GM18498 (cell line): ENCODE measurements at regions not wholly inside any gene's neighbourhood (a gene's known extent, or its start where the extent isn't known, plus 50 kb on each side); places are given as distances from the start of the nearest gene placed in this dataset.

Source experiments
- ATAC-seq: cut with Tn5 transposase; IDR thresholded peaks from one replicate; pipeline ENCODE4 v1.9.1; 2021; ENCODE audit warnings: mild to moderate bottlenecking, moderate library complexity; ENCODE audit not compliant: unreplicated experiment

GRCh38 chr9:88810826-88811225 is 180.4 kb upstream of the S1PR3 start:
- no peak for ATAC-seq

DNA sequence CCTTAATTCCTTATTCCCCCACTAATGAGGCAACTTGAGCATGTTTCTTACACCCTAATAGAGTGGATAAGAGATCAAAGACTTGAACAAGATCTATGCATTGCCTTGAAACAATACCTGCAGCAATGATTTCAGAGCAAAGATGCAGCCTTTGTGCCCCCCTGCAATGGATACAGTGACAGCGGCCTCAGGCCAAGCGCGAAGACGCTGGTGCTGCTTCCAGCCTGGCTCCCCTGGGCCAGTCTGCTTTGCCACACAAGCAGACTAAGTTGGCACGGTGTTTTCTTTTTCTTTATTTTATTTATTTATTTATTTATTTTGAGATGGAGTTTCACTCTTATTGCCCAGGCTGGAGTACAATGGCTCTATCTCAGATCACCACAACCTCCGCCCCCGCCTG is 179.8 kb upstream of the S1PR3 start:
- no peak for ATAC-seq

GRCh38 chr9:88812938-88813637 is 178.2 kb upstream of the S1PR3 start:
- ATAC-seq, result no peak

DNA sequence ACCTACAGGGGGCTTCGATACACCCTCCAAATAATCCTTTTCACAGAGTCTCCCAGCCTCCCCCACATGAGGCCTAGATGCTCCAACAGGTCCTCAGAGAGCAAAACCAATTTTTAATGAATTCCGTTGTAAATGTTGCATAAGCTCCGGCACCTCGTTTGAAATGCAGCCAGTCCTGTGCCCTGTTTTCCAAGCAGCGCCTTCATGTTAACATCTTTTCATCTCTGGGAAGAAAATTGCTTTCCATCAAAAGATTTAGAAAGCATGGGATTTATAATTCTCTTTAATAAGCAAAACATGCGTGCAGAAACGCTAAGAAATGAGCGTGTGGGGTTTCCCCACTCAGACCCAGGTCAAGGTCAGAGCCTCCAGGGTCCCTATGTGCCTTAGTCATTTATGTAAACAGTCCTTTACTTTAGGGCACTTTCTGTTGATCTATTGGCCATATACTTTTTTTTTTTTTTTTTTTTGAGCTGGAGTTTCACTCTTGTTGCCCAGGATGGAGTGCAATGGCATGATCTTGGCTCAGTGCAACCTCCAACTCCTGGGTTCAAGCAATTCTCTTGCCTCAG is 177.5 kb upstream of the S1PR3 start:
- ATAC-seq, result no peak

GRCh38 chr9:88814577-88814976 is 176.7 kb upstream of the S1PR3 start:
- ATAC-seq, result no peak

GRCh38 chr9:88816141-88816540 is 175.1 kb upstream of the S1PR3 start:
- no peak for ATAC-seq

- no peak for ATAC-seq
Observed at GRCh38 chr9:88816591-88816990, 174.7 kb upstream of the S1PR3 start.

DNA sequence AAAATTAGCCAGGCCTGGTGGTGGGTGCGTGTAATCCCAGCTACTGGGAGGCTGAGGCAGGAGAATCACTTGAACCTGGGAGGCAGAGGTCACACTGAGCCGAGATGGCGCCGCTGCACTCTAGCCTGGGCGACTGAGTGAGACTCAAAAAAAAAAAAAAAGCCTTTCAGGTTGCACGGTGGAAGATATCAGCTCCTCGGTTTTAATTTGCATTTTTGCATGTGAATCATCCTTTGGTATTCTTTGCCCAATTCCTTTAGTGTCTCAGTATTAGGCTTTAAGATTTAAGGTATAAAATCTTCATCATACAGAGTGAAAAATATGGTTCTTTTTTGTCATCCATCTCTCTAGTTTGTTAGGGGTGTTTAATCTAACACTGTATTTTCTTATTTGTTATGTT is 173.6 kb upstream of the S1PR3 start:
- no peak for ATAC-seq

- ATAC-seq, result no peak
Observed at GRCh38 chr9:88818495-88819201, 172.6 kb upstream of the S1PR3 start.

DNA sequence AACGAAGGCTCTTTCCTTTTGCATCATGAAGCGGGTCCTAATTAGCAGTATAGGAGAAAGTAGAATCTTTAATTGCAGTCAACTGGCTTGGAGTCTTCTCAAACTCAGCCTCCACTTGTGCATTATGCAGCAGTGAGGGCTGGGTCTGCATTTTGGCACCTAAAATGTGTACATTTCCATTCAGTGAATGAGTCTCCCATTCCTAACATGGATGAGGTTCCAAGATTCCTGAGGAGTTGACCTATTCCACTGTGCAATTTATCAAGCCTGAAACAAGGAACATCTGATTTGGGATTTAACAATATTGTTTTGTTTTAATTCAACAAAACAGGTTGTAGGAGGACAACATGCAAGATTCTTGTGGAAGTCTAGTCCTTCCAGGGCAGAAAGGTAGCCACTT is 171.8 kb upstream of the S1PR3 start:
- ATAC-seq, result no peak

- no peak for ATAC-seq
Observed at GRCh38 chr9:88820055-88820454, 171.2 kb upstream of the S1PR3 start.

- no peak for ATAC-seq
Observed at GRCh38 chr9:88821033-88821745, 170.1 kb upstream of the S1PR3 start.

- ATAC-seq, result no peak
Observed at GRCh38 chr9:88821746-88822106, 169.5 kb upstream of the S1PR3 start.

GRCh38 chr9:88824711-88825110 is 166.6 kb upstream of the S1PR3 start:
- no peak for ATAC-seq

GRCh38 chr9:88826181-88826580 is 165.1 kb upstream of the S1PR3 start:
- no peak for ATAC-seq

DNA sequence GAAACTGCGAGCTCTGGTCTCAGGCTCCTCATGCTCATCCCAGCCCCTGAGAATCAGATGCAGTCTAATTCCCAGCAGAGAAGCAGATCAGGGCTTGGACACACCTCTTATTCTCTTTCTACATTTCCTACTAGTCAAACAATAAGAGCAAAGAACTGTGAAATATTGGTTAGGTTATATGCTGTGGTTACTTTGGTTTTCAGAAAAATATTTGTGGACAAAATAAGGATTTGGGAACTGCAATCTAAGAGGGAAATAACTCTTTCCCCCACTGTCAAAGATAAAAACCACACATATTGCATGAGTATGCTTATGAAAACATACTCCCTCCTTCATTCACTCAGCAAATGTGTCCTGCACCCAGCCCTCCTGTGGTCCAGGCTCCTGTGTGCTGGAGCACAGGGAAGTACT is 164.5 kb upstream of the S1PR3 start:
- no peak for ATAC-seq

- no peak for ATAC-seq
Observed at GRCh38 chr9:88828018-88828417, 163.2 kb upstream of the S1PR3 start.

DNA sequence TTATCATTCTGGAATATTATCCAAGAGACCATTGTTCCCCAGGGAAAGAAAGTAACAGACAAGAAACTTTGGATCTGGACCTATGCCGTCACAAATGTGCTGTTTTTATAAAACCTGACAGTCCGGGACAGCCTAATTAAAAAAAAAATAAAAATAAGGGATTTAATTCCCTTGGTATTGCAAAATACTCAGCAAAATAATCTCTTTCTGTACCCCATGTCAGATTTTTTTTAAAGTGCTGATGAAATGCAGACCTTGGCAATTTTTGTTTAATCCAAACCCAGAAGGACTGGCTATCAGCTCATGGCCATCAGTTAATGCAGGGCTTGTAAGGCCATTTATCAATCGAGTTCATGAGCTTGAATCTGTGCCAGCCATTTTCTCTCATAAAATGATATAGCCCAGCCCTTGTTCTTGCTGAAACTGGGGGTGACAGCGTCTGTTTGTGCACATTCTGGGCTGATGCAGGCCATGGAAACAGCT is 162.7 kb upstream of the S1PR3 start:
- ATAC-seq, result no peak

DNA sequence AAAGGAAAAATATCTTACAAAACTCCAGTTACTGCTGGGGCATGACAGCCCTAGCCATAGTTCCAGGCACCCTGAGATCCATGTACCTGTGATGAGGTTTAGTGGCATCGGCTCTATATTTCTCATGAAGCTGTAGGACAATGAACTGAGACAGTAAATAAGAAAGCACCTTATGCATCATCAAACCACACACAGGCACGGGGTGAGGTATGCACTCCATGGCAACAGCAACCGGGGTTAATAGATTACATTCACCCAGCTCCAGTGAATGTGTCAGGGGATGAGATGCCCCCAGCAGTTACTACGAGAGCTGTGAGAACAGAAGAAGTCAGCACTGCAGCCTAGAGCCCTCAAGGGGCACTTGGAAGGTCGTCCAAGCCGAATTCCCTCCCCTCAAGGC is 162.0 kb upstream of the S1PR3 start:
- peak; percentile 57 for ATAC-seq

- ATAC-seq, result no peak
Observed at GRCh38 chr9:88831713-88832407, 159.4 kb upstream of the S1PR3 start.

DNA sequence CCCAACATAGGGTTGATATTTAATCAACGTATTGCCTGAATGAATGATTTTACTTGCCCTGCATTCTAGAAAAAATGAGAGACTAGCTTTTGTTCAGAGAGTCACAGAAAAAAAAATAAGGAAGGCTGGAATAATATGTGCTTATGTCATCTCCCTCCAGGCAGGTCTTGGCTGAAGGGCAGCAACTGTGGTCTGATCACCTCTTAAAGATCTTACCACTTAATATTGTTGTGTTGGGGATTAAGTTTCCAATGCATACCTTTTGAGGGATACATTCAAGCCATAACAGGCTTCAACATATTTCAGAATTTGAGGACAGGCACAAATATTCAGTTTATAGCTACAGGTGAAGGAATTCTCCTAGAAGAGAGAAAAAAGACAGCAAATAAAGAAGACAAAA is 157.3 kb upstream of the S1PR3 start:
- ATAC-seq, result no peak
